PC-3 (cell line): ENCODE measurements at regions not wholly inside any gene's neighbourhood (a gene's known extent, or its start where the extent isn't known, plus 50 kb on each side); places are given as distances from the start of the nearest gene placed in this dataset.
A peak's percentile ranks its signal among the peaks of the same experiment; 100 is the strongest.

Experiments used
- ATAC-seq: fragments of 200-7000 bp; cut with Tn5 transposase; 2 replicates; pipeline ENCODE4 v1.9.1; 2020; ENCODE audit warnings: mild to moderate bottlenecking, moderate library complexity
- BruUV-seq: library from RNA; stranded (reverse); fragments of 400-500 nt; replicated peaks from 2 replicates; lab custom pipeline; 2021; lab: Mats Ljungman, UMichigan
- CTCF ChIA-PET: fragments of 300-600 bp; sonication (Branson Sonifier 250); formaldehyde crosslinking; loops from one replicate; lab custom pipeline; 2022; ENCODE audit warnings: antibody characterized with exemption; lab: Charles Lee
- POLR2A ChIA-PET: fragments of 300-600 bp; sonication (Branson Sonifier 250); formaldehyde crosslinking; loops from one replicate; lab custom pipeline; 2022; ENCODE audit warnings: antibody characterized with exemption; ENCODE audit not compliant: unreplicated experiment; lab: Charles Lee
- DNase-seq: peaks from one replicate; pipeline ENCODE4 v3.0.0-alpha.2; 2015
- H2AFZ ChIP-seq: fragments of 300-600 bp; sonication (generic); 2 replicates; pipeline ENCODE4 v1.6.0; 2016; ENCODE audit warnings: antibody characterized with exemption, low read length
- H3F3A ChIP-seq: fragments of 300-600 bp; sonication (generic); one replicate; pipeline ENCODE4 v1.6.0; 2017; ENCODE audit warnings: antibody characterized with exemption, low read length, control low read depth, mild to moderate bottlenecking; ENCODE audit not compliant: unreplicated experiment
- H3K27ac ChIP-seq: fragments of 300-600 bp; sonication (generic); 2 replicates; pipeline ENCODE4 v1.5.1; 2016; ENCODE audit warnings: mild to moderate bottlenecking, low read length
- H3K27me3 ChIP-seq: fragments of 300-600 bp; sonication (generic); 2 replicates; pipeline ENCODE4 v1.6.1; 2016; ENCODE audit warnings: low read length, mixed read lengths
- H3K36me3 ChIP-seq: fragments of 300-600 bp; sonication (generic); 2 replicates; pipeline ENCODE4 v1.6.1; 2016; ENCODE audit warnings: low read depth, mixed run types, low read length, mixed read lengths
- H3K4me1 ChIP-seq: fragments of 300-600 bp; sonication (generic); 2 replicates; pipeline ENCODE4 v1.5.1; 2016; ENCODE audit warnings: low read length; ENCODE audit not compliant: insufficient read depth
- H3K4me2 ChIP-seq: fragments of 300-600 bp; sonication (generic); 2 replicates; pipeline ENCODE4 v1.6.0; 2016; ENCODE audit warnings: low read length
- H3K4me3 ChIP-seq: fragments of 300-600 bp; sonication (generic); 2 replicates; pipeline ENCODE4 v1.5.1; 2016; ENCODE audit warnings: mild to moderate bottlenecking, low read length, mixed read lengths
- H3K79me2 ChIP-seq: fragments of 300-600 bp; sonication (generic); 2 replicates; pipeline ENCODE4 v1.6.1; 2017; ENCODE audit warnings: low read length, mixed read lengths
- H3K9ac ChIP-seq: fragments of 300-600 bp; sonication (generic); 2 replicates; pipeline ENCODE4 v1.6.0; 2016; ENCODE audit warnings: mild to moderate bottlenecking, low read length
- H3K9me2 ChIP-seq: fragments of 300-600 bp; sonication (generic); replicated peaks from 2 replicates; pipeline ENCODE4 v1.6.1; 2016; ENCODE audit warnings: mixed run types, low read length, mixed read lengths
- H3K9me3 ChIP-seq: fragments of 300-600 bp; sonication (generic); 2 replicates; pipeline ENCODE4 v1.6.1; 2016; ENCODE audit warnings: low read length, mixed read lengths
- H4K20me1 ChIP-seq: fragments of 300-600 bp; sonication (generic); 2 replicates; pipeline ENCODE4 v1.6.1; 2016; ENCODE audit warnings: low read length, mixed read lengths
- CTCF ChIP-seq: fragments of 300-600 bp; sonication (generic); conservative IDR thresholded peaks from 2 replicates; pipeline ENCODE4 v1.5.1; 2017; ENCODE audit warnings: antibody characterized with exemption, low read depth, mild to moderate bottlenecking, low read length
- EZH2 ChIP-seq: fragments of 300-600 bp; sonication (generic); IDR thresholded peaks from one replicate; pipeline ENCODE4 v1.6.1; 2017; ENCODE audit warnings: antibody characterized with exemption, mild to moderate bottlenecking, low read length; ENCODE audit not compliant: unreplicated experiment
- EZH2phosphoT487 ChIP-seq: fragments of 300-600 bp; sonication (generic); IDR thresholded peaks from 2 replicates; pipeline ENCODE4 v1.6.1; 2018; ENCODE audit warnings: mild to moderate bottlenecking, antibody characterized with exemption, low read length, borderline replicate concordance
- intact Hi-C: fragments of 100-400 bp; cut with micrococcal nuclease; formaldehyde crosslinking; loops from 2 replicates; pipeline ENCODE4 v1.9.0; 2023

GRCh38 chr12:89862511-89863445 lies 154.1 kb upstream of the ATP2B1 start:
- Histone ChIP-seq H3K9me3 (no peaks in the 10 kb centered on the region), H3K79me2 (no peaks in the 10 kb centered on the region), H3K27me3 (no peaks in the 10 kb centered on the region), H3K36me3 (no peaks in the 10 kb centered on the region), H3K4me2 (peak overlapping the region; percentile 4; the same call in 1 of the 2 replicates), H3K4me1 (peaks cover 2% of the 10 kb centered on the region; the same call in 1 of the 2 replicates), H3K9me2 (no peaks in the 10 kb centered on the region), H3F3A (no peaks in the 10 kb centered on the region), H2AFZ (peak overlapping the region; percentile 68), H3K9ac (no peak overlapping the region), H3K27ac (no peak overlapping the region), H4K20me1 (no peaks in the 10 kb centered on the region), H3K4me3 (no peak overlapping the region)
- DNase-seq: no peak
- ChIA-PET POLR2A (no interaction called here), CTCF (no interaction called here)
- no TSS peak for BruUV-seq
- ATAC-seq: peak; percentile 51
- intact Hi-C loops: no loop called here
- no peak for TF ChIP-seq EZH2phosphoT487
- TF ChIP-seq CTCF: no peak
- no peak for TF ChIP-seq EZH2

DNA sequence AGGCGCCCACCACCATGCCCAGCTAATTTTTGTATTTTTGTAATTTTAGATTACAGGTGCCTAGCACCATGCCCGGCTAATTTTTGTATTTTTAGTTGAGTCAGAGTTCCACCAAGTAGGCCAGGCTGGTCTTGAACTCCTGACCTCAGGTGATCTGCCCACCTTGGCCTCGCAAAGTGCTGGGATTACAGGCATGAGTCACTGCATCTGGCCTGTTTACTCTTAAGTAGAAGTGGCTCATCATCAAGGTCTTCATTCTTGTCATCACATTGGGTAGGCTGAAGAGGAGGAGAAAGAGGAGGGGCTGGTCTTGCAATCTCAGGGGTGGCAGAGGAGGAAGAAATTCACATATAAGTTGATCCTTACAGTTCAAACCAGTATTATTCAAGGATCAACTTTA lies 152.4 kb upstream of the ATP2B1 start:
- BruUV-seq: no TSS peak
- intact Hi-C loops: no loop called here
- Histone ChIP-seq H2AFZ (no peak overlapping the region), H3K9ac (no peak overlapping the region), H3K4me1 (peaks cover 13% of the 10 kb centered on the region), H3F3A (no peaks in the 10 kb centered on the region), H3K27ac (no peak overlapping the region), H3K4me2 (no peak overlapping the region), H3K9me3 (no peaks in the 10 kb centered on the region), H4K20me1 (no peaks in the 10 kb centered on the region), H3K27me3 (no peaks in the 10 kb centered on the region), H3K79me2 (no peaks in the 10 kb centered on the region), H3K36me3 (no peaks in the 10 kb centered on the region), H3K4me3 (no peak overlapping the region), H3K9me2 (no peaks in the 10 kb centered on the region)
- peak; percentile 37 for DNase-seq
- ChIA-PET CTCF (no interaction called here), POLR2A (no interaction called here)
- ATAC-seq: peak; percentile 23; the same call in 1 of the 2 replicates
- TF ChIP-seq CTCF (no peak), EZH2phosphoT487 (no peak), EZH2 (no peak)
